Body of pancreas (tissue), 4 donors: ENCODE measurements at regions not wholly inside any gene's neighbourhood (a gene's known extent, or its start where the extent isn't known, plus 50 kb on each side); places are given as distances from the start of the nearest gene placed in this dataset.

Experiments
- ATAC-seq: fragments of 150-250 bp; one replicate; pipeline ENCODE4 v1.9.1; 2016
- DNase-seq, 4 donors: peaks; one replicate each; pipeline ENCODE4 v3.0.0-alpha.2; 2019
- H3K27ac ChIP-seq, 4 donors: fragments of 200-600 bp; sonication (generic); 1 replicate in 3 of 4; 2 replicates in 1 of 4; pipeline versions ENCODE4 v1.5.1 to v1.6.1; 2016 to 2019; ENCODE audit warnings: mild to moderate bottlenecking in 1 of 4, mixed read lengths in 1 of 4, moderate library complexity in 1 of 4
- H3K27me3 ChIP-seq, 2 donors: fragments of 200-600 bp; sonication (generic); one replicate each; pipeline ENCODE4 v1.6.0; 2016; ENCODE audit warnings: mild to moderate bottlenecking in 1 of 2
- H3K36me3 ChIP-seq, 2 donors: fragments of 200-600 bp; sonication (generic); replicated peaks in 1 of 2; 2 replicates each; pipeline ENCODE4 v1.5.1; 2016; ENCODE audit warnings: low read depth in 2 of 2; ENCODE audit not compliant: insufficient read depth in 1 of 2
- H3K4me1 ChIP-seq: fragments of 200-600 bp; sonication (generic); one replicate; pipeline ENCODE4 v1.6.0; 2016
- H3K4me3 ChIP-seq, 2 donors: fragments of 200-600 bp; sonication (generic); 1 replicate in 1 of 2; 2 replicates in 1 of 2; pipeline ENCODE4 v1.5.1; 2016 to 2019
- H3K9me3 ChIP-seq, 3 donors: fragments of 200-600 bp; sonication (generic); 1 replicate in 2 of 3; 2 replicates in 1 of 3; pipeline ENCODE4 v1.5.1; 2016
- POLR2A ChIP-seq, 3 donors: fragments of 450-650 bp; IDR thresholded peaks; one replicate each; pipeline ENCODE4 v1.6.1; 2016; ENCODE audit warnings: antibody characterized with exemption in 3 of 3, mild to moderate bottlenecking in 2 of 3
- WGBS, 2 donors: methylation state at CpG; one replicate each; pipeline ENCODE4 v1.1.5; 2017; 5-methylcytosine and 5-hydroxymethylcytosine counted together
- intact Hi-C: fragments of 100-400 bp; cut with DNase I; formaldehyde crosslinking; loops from one replicate; pipeline ENCODE4 v1.15.1; 2023
- TF ChIP-seq, protein P1 (sequence below), 7 experiments: fragments of 450-650 bp in 4 of 7; fragments of 200-600 bp in 3 of 7; sonication (generic) in 3 of 7; IDR thresholded peaks; one replicate each; pipeline ENCODE4 v1.5.1; 2016 to 2019; ENCODE audit warnings: antibody characterized with exemption in 7 of 7

DNA sequence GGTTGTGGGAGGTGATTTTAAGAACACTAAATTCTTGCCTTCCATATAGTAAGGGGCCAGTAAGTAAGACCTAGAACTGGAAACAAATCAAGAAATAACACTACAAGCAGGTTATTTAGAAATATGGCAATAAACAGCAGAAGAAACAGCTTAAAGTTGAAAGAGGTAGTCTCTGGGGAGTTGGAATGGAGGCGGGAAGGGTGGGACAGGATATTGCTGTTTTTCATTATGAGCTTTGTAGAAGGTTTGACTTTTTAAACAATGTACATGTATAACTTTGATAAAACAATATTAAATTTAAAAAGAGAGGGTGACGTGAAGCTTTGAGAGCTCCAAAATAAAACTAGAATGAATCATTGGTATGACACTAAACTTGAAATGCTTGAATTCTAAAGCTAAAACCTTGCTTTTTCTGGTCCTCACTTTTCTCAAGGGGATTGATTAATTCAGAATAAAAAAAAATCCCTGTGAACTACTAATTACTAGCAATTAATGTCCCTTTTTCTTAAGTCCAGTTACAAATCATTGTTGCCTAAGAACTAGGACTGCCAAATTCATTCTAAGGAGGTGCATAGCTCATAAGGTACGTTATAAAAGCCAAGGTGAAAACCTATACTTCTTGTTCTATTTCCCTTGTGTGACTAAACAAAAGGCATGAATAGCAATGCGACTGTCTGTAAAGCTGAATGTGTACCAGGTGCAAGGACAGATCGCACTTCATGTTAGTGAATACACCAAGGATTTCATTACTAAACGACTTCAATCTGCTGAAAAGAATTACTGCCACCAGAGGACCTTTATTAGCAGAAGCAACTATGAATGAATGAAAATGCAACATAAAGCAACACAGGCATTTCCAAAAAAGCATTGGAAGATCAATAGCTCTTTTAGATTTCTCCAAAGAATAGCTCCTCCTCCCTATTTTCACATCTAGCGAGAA lies 177.5 kb downstream of the RBM43 start:
- TF ChIP-seq, protein P1, sequence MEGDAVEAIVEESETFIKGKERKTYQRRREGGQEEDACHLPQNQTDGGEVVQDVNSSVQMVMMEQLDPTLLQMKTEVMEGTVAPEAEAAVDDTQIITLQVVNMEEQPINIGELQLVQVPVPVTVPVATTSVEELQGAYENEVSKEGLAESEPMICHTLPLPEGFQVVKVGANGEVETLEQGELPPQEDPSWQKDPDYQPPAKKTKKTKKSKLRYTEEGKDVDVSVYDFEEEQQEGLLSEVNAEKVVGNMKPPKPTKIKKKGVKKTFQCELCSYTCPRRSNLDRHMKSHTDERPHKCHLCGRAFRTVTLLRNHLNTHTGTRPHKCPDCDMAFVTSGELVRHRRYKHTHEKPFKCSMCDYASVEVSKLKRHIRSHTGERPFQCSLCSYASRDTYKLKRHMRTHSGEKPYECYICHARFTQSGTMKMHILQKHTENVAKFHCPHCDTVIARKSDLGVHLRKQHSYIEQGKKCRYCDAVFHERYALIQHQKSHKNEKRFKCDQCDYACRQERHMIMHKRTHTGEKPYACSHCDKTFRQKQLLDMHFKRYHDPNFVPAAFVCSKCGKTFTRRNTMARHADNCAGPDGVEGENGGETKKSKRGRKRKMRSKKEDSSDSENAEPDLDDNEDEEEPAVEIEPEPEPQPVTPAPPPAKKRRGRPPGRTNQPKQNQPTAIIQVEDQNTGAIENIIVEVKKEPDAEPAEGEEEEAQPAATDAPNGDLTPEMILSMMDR (IDR thresholded peaks at IDR 0.05), result no peak
- no peak for TF ChIP-seq POLR2A (IDR thresholded peaks at IDR 0.05)
- H3K27ac ChIP-seq, result no peak overlapping the region
- H3K27me3 ChIP-seq, result no peaks in the 10 kb centered on the region
- 46 to 56% methylated on average over 7 of the region's 7 CpGs for WGBS, 2 donors
- H3K4me1 ChIP-seq, result no peaks in the 10 kb centered on the region
- H3K36me3 ChIP-seq, result no peaks in the 10 kb centered on the region
- ATAC-seq (no peak), DNase-seq (no peak)
- no peaks in the 10 kb centered on the region for H3K9me3 ChIP-seq
- intact Hi-C loops, result no loop called here
- no peak overlapping the region for H3K4me3 ChIP-seq

DNA sequence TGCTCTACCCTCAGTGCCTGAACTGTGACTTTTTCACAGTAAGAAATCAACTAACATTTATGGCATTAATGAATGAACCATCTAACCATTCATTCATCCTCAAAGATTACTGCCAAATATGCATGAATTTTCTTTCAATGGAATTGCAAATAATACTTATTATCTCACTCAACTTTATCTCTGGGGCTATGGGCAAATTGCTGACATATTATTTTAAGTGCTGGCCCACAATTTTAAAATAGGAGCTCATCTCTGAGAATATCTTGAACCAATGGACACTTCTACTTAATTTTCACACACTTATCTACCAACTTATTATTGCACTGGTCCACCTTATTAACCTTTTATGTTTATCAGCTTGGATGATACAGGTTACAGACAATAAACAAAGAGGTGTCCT lies 182.8 kb downstream of the RBM43 start:
- no peaks in the 10 kb centered on the region for H3K27me3 ChIP-seq
- ATAC-seq (no peak), DNase-seq (no peak)
- no peaks in the 10 kb centered on the region for H3K9me3 ChIP-seq
- intact Hi-C loops, result no loop called here
- H3K27ac ChIP-seq, result no peak overlapping the region
- no peaks in the 10 kb centered on the region for H3K4me1 ChIP-seq
- H3K36me3 ChIP-seq, result no peaks in the 10 kb centered on the region
- no peak for TF ChIP-seq POLR2A (IDR thresholded peaks at IDR 0.05)
- TF ChIP-seq, protein P1 (IDR thresholded peaks at IDR 0.05), result no peak
- no peak overlapping the region for H3K4me3 ChIP-seq

DNA sequence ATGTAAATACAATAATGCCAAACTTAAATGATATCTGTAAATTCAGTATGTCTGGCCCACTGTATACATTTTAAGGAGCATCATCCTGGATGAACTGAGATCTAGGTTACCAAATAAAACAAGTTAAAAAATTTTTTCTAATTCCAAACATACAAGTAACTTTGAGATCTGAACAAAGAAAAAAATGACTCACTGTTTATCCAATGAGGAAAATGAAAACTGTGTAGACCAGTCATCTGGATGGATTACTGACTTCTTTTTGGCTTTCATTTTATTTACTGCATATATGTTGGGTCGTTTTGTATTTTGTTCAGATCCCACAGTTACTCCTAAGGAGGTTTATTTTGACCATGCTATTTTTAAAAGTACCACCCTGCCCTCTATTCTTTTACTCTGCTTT lies 189.8 kb downstream of the RBM43 start:
- Histone ChIP-seq H3K36me3 (no peaks in the 10 kb centered on the region), H3K9me3 (no peaks in the 10 kb centered on the region), H3K27ac (no peak overlapping the region), H3K4me1 (no peaks in the 10 kb centered on the region), H3K27me3 (no peaks in the 10 kb centered on the region), H3K4me3 (no peak overlapping the region)
- WGBS, 2 donors, result 46 to 53% methylated on average over 1 of the region's 1 CpG
- TF ChIP-seq, protein P1 (IDR thresholded peaks at IDR 0.05), result no peak
- TF ChIP-seq POLR2A (IDR thresholded peaks at IDR 0.05), result no peak
- no peak for ATAC-seq
- intact Hi-C loops, result no loop called here
- no peak for DNase-seq

DNA sequence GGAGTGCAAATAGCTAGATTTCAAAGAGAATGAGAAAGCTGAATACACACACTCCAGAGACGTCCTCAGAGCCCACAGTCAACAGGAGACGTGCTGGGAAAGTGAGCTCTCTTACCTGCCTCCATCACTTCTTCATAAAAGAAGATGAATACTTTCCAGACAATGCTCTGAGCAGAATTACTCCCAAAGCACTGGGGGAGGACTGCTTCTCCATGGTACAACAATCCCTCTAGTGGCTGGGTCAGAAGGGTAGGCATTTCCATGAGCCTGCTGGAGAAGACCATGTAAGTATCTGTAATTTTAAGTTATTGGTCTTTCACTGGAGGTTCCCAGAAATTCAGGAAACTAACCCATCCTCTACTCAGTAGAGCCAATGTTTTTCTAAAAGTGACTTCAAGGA lies 190.3 kb downstream of the RBM43 start:
- no peaks in the 10 kb centered on the region for H3K9me3 ChIP-seq
- 12 to 22% methylated on average over 2 of the region's 2 CpGs for WGBS, 2 donors
- H3K4me1 ChIP-seq, result no peaks in the 10 kb centered on the region
- no peak overlapping the region for H3K27ac ChIP-seq
- no peak for ATAC-seq
- H3K4me3 ChIP-seq, result no peak overlapping the region
- no peaks in the 10 kb centered on the region for H3K27me3 ChIP-seq
- intact Hi-C loops, result no loop called here
- DNase-seq, result no peak
- H3K36me3 ChIP-seq, result no peaks in the 10 kb centered on the region
- no peak for TF ChIP-seq POLR2A (IDR thresholded peaks at IDR 0.05)
- TF ChIP-seq, protein P1 (IDR thresholded peaks at IDR 0.05), result no peak

DNA sequence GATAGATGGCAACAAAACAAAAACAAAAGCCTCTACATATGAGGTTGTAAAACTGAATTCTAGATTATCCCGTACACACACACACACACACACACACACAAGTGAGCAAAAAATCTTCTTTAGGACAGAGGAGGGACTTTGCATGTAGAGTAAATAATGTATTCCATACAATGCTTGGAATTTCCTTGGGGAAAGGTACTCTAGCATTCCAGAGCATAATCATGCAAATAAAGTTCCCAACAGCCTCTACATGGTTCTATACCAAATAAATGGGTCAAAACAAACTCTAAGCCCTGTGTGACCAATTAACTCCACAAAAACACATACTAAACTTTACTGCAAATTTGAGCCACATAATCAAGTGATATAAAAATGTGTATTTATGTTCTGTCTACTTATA lies 191.4 kb downstream of the RBM43 start:
- intact Hi-C loops, result no loop called here
- no peaks in the 10 kb centered on the region for H3K9me3 ChIP-seq
- H3K36me3 ChIP-seq, result no peaks in the 10 kb centered on the region
- no peak overlapping the region for H3K27ac ChIP-seq
- DNase-seq, result no peak
- 42 to 43% methylated on average over 1 of the region's 1 CpG for WGBS, 2 donors
- ATAC-seq, result no peak
- no peak overlapping the region for H3K4me3 ChIP-seq
- H3K27me3 ChIP-seq, result no peaks in the 10 kb centered on the region
- no peak for TF ChIP-seq POLR2A (IDR thresholded peaks at IDR 0.05)
- TF ChIP-seq, protein P1 (IDR thresholded peaks at IDR 0.05), result no peak
- H3K4me1 ChIP-seq, result no peaks in the 10 kb centered on the region
